ENCODE measurements at regions not wholly inside any gene's neighbourhood (a gene's known extent, or its start where the extent isn't known, plus 50 kb on each side); places are given as distances from the start of the nearest gene placed in this dataset.

DNA sequence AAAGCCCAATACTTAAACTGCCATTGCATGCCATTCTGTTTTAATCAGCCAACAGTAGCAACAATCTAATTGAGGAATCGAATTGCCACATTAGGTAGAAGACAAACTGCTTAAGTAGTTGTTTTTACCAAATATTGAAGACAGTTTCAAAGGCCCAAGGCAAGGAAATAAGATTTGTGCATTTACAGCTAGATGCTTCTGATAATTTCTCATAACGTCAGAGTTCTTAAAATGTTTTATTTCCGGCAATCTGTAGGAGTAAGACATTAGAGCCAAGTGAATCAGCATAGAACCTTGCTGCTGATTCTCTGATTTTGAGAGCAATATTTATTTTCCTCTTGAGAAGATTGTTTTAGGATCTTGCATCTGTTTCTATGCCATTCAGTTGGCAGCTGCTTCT lies 174.3 kb downstream of the RBM43 start:
- TF ChIP-seq SIN3A (IDR thresholded peaks at IDR 0.05; ENCODE audit: borderline replicate concordance, insufficient read depth, low read length) = no peak
- TF ChIP-seq REST (IDR thresholded peaks at IDR 0.05; ENCODE audit: insufficient read depth in 1 of 2, low read depth in 2 of 2, low read length in 2 of 2) = no peak
- TF ChIP-seq TAF1 (IDR thresholded peaks at IDR 0.05; ENCODE audit: borderline replicate concordance, insufficient read depth, low read length) = no peak
- no peak for TF ChIP-seq POLR2AphosphoS5 (IDR thresholded peaks at IDR 0.05; ENCODE audit: low read depth, low read length)
- no peak for TF ChIP-seq FOXP2 (optimal IDR thresholded peaks at IDR 0.05; ENCODE audit: borderline replicate concordance, extremely low read depth, extremely low read length, insufficient read depth)

DNA sequence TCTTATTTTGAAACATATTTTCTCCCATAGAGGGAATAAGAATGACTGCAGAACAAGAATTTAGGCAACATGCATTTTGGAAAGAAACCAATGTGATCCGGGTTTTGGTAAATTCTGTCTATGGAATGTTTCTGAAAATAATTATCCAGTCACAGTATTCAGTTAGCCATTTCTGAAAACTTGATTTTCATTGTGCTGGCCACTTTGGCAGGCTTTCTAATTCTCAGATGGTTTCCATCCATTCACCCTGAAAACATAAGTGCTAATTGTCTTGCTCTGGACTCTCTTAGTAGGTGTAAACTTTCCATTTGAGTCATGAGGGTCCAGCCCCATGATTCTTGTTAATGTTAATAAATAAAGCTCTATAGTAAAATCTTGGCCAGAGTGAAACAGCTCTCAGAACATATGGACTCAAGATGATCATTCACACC lies 176.5 kb downstream of the RBM43 start:
- TF ChIP-seq POLR2AphosphoS5 (IDR thresholded peaks at IDR 0.05; ENCODE audit: low read depth, low read length) (no peak), TAF1 (IDR thresholded peaks at IDR 0.05; ENCODE audit: borderline replicate concordance, insufficient read depth, low read length) (no peak), SIN3A (IDR thresholded peaks at IDR 0.05; ENCODE audit: borderline replicate concordance, insufficient read depth, low read length) (no peak), REST (IDR thresholded peaks at IDR 0.05; ENCODE audit: insufficient read depth in 1 of 2, low read depth in 2 of 2, low read length in 2 of 2) (no peak), FOXP2 (optimal IDR thresholded peaks at IDR 0.05; ENCODE audit: borderline replicate concordance, extremely low read depth, extremely low read length, insufficient read depth) (no peak)

DNA sequence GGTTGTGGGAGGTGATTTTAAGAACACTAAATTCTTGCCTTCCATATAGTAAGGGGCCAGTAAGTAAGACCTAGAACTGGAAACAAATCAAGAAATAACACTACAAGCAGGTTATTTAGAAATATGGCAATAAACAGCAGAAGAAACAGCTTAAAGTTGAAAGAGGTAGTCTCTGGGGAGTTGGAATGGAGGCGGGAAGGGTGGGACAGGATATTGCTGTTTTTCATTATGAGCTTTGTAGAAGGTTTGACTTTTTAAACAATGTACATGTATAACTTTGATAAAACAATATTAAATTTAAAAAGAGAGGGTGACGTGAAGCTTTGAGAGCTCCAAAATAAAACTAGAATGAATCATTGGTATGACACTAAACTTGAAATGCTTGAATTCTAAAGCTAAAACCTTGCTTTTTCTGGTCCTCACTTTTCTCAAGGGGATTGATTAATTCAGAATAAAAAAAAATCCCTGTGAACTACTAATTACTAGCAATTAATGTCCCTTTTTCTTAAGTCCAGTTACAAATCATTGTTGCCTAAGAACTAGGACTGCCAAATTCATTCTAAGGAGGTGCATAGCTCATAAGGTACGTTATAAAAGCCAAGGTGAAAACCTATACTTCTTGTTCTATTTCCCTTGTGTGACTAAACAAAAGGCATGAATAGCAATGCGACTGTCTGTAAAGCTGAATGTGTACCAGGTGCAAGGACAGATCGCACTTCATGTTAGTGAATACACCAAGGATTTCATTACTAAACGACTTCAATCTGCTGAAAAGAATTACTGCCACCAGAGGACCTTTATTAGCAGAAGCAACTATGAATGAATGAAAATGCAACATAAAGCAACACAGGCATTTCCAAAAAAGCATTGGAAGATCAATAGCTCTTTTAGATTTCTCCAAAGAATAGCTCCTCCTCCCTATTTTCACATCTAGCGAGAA lies 177.5 kb downstream of the RBM43 start:
- TF ChIP-seq SIN3A (IDR thresholded peaks at IDR 0.05; ENCODE audit: borderline replicate concordance, insufficient read depth, low read length) (no peak), REST (IDR thresholded peaks at IDR 0.05; ENCODE audit: insufficient read depth in 1 of 2, low read depth in 2 of 2, low read length in 2 of 2) (no peak), TAF1 (IDR thresholded peaks at IDR 0.05; ENCODE audit: borderline replicate concordance, insufficient read depth, low read length) (no peak), POLR2AphosphoS5 (IDR thresholded peaks at IDR 0.05; ENCODE audit: low read depth, low read length) (no peak), FOXP2 (optimal IDR thresholded peaks at IDR 0.05; ENCODE audit: borderline replicate concordance, extremely low read depth, extremely low read length, insufficient read depth) (no peak)

DNA sequence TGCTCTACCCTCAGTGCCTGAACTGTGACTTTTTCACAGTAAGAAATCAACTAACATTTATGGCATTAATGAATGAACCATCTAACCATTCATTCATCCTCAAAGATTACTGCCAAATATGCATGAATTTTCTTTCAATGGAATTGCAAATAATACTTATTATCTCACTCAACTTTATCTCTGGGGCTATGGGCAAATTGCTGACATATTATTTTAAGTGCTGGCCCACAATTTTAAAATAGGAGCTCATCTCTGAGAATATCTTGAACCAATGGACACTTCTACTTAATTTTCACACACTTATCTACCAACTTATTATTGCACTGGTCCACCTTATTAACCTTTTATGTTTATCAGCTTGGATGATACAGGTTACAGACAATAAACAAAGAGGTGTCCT lies 182.8 kb downstream of the RBM43 start:
- TF ChIP-seq POLR2AphosphoS5 (IDR thresholded peaks at IDR 0.05; ENCODE audit: low read depth, low read length) = no peak

GRCh38 chr2:151071906-151072305 lies 189.8 kb downstream of the RBM43 start:
- TF ChIP-seq POLR2AphosphoS5 (IDR thresholded peaks at IDR 0.05; ENCODE audit: low read depth, low read length) = no peak
- TF ChIP-seq REST (IDR thresholded peaks at IDR 0.05; ENCODE audit: insufficient read depth in 1 of 2, low read depth in 2 of 2, low read length in 2 of 2) = no peak
- TF ChIP-seq TAF1 (IDR thresholded peaks at IDR 0.05; ENCODE audit: borderline replicate concordance, insufficient read depth, low read length) = no peak
- no peak for TF ChIP-seq FOXP2 (optimal IDR thresholded peaks at IDR 0.05; ENCODE audit: borderline replicate concordance, extremely low read depth, extremely low read length, insufficient read depth)
- no peak for TF ChIP-seq SIN3A (IDR thresholded peaks at IDR 0.05; ENCODE audit: borderline replicate concordance, insufficient read depth, low read length)

All from PFSK-1 (cell line).